Activated CD8-positive, alpha-beta memory T cell treated with anti-CD3 and anti-CD28 coated beads for 24 hours (primary cell): ENCODE measurements at regions not wholly inside any gene's neighbourhood (a gene's known extent, or its start where the extent isn't known, plus 50 kb on each side); places are given as distances from the start of the nearest gene placed in this dataset.

ENCODE experiments used
- DNase-seq: peaks from one replicate; pipeline ENCODE4 v3.0.0-alpha.2; 2020

DNA sequence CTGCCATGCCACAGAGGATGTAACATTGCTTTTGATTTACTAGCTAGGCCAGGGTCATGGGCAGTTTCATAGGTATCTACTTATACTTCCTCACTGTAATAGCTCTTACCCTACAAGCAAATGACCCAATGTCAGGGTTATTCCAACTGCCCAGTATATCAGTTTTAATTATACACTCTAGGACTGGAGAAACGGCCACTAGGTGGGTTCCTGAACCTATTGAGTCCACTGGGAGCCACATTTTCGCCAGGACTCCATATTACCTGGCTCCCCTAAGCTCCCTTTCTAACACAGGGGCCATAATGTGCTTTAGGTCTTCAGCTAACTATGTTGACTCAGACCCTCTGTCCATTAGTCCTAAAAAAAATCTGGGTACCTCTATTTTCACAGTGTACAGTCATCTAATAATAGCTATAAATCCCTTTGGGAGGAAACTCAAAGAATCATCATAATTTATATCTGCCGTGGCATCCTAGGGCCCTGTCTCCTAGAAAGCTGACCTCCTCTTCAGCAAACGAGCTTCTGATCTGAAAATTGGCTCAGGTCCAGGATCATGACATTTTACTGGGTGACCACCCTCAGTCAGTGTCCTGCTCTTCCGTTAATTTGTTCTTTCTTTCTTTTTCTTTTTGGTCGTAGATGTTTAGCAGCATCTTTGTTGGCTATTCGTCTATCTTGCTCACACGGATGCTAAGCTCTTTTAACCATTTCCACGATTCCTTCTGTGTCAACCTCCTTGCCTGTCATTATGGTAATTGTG, 244.3 kb downstream of the FAM76B start:
- DNase-seq: no peak

DNA sequence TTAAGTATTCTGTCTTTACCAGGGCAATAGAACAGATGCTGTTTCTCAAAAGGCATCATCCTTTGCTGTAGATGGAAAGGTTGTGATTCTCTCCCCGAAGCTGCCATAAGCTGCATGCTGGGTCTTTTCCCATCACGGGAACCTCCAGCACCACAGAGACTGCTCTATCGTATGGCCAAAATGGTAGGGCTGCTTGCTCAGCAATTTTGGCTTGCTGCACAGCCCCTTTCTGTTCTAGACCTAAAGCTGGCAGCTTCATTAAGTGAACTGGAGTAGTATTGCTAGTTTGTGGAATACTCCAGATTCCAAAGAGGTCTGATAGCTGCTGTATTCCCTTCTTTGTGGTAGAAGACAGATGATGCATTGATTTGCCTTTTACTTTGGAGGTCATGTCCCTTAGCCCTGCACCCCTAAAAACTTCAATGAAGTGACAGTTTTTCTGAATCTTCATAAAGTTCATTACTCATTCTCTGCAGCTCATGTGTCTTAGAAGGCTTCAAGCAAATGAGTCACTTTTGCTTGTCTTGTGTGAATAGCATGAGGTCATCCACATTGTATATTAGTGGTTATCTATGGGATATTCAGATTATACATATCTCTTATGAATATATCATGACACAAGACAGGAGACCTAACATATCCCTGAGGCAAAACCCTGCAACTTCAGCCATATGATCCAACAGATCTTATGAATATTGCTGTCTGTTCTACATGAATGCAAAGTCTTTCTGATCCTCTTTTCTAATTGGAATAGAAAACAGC, 245.3 kb downstream of the FAM76B start:
- no peak for DNase-seq

DNA sequence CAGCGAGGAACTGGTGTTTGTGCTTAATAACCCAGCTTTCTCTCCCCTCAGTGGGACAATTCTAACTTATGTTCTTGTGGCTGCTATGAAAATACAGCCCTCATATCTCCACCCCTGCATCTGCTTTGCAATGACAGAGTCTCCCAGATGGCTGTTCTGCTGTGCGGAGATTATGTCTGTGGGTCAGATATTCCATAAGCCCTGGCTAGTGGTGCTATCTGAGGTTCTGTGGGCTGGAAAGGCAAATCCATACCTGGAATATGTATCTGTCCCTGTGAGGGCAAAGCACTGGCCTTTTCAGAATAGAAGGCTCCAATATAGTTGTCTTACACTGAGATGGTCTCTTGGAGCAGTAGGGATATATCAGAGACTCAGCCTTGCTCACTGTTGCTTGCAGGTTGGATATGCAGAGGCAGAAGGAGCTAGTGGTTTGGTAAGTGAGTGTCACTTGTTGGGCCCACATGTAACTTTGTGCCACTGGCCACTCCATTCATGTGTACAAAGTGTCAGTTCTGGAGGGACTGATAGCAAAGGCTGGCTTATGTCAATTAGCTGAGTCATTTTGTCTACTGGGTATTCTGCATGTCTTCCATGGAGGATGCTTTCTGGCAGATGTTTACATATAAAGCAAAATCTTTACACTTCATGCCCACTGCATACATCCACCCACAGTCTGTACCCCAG, 246.6 kb downstream of the FAM76B start:
- DNase-seq: no peak

DNA sequence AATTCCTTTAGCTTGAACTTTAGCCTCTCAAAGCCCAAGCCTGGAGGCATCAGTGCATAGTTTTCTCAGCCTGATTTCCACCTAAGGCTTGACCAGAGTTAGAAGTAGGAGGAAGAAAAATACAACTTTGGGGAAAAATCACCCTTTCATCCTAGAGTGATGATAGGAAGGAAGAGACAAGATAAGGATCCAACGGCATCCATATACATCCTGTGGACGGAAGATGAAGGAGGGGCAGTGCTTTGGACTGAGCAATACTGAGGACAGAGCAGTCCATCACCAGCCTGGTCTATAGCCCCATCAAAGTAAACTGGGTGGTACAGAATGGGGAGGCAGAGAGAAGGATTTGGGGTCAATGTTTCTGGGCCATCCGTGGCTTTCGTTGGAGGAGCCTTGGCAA, 247.9 kb downstream of the FAM76B start:
- DNase-seq: no peak

DNA sequence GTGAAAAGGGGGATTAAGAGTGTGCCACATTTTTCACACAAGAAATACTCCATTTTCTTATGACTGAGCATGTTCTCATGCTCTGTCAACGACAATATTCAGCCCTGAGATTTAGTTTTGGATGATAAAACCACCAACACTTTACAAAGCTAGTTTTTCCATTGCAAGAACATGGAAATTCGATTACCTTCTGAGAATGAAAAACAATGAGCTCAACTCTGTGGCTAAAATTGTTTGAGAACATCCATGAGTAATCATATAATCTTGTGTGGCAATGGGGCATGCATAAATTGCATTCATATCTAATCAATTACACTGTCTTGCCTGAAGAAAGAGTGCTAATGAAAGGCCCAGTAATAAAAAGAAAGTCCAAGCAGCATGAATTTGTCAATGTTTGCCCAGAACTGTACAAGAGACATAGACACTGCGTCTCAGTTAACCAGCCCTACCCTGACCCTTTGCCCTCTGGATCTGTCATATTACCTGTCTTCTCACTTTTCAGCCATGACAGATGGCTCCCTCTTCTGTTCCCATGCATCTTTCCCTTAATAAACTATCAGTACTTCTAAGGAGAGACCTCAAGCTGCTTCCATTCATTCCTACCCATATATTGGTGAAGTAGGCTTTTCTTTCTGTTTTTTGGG, 253.4 kb downstream of the FAM76B start:
- no peak for DNase-seq

DNA sequence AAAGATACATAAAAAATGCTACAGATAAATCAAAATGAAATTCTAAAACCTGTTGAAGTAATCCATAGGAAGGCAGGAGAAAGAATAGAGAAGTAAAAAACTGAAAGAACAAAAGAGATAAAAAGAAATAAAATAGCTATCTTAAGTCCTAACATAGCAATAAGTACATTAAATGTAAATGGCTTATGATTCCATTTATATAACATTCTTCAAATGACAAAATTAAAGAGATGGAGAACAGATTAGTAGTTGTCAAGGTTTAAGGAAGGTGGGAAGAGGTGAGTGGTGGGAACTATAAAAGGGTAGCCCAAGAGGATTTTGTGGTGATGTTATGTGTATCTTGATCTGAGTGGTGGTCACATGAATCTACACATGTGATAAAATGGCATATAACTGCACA, 254.8 kb downstream of the FAM76B start:
- DNase-seq: no peak

DNA sequence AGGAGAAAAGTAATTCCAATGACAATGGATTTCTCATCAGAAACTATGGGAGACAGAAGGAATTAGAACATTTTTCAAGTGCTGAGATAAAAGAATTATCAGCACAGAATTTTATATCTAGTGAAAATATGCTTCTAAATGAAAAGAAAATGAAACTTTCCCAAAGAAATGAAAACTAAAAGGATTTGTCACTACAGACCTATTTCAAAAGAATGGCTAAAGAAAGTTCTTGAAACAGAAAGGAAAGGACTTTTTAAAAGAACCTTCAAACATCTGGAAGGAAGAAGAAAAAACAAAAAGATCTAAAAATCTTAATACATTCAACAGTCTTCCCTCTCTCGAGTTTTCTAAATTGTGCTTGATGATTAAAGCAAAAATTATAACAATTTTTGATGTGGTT, 255.4 kb downstream of the FAM76B start:
- no peak for DNase-seq

DNA sequence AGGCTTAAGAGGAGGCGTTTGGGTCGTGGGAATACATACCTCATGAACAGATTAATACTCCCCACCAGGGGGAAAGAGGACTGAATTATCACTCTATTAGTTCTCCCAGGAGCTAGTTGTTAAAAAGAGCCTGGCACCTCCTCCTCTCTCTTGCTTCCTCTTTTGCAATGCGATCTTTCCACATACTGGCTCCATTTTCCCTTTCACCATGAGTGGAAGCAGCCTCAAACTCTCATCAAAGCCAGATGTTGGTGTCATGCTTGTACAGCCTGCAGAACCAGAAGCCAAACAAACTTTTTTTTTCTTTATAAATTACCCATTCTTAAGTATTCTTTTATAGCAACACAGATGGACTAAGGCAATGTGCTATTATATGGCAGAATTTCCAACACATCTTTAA, 258.5 kb downstream of the FAM76B start:
- no peak for DNase-seq

DNA sequence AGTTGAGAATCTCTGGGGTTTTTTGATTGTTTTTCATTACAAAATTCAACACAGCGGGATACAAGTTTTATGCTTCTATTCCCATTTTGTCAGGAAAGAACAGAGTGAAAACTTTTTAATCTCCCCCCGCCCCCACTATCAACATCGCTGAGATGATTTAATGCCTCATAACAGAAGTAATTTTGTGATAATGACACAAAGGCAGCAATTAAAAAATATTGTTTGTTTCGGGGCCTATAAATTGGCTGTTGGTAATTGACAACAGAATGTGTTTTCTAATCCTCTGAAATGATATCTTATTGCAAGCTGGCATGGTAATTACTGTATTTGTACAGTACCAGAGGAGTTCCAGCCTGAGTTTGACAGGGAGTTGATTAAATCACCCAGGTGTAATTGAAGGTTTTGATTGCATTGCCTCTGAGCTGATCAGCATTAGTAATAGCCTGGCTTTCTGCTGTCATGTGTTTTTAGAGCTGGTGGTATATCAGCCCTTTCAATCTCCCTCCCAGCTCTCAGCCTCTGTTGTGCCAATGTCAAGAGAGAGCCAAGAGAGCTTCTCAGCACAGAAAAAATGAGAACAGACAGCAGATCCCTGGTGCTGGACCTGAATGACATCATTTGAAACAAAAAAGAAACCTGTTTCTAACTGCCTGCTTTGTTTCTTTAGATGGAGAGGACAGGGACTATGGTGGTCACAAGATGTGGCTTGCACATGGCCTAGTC, 265.1 kb downstream of the FAM76B start:
- no peak for DNase-seq

DNA sequence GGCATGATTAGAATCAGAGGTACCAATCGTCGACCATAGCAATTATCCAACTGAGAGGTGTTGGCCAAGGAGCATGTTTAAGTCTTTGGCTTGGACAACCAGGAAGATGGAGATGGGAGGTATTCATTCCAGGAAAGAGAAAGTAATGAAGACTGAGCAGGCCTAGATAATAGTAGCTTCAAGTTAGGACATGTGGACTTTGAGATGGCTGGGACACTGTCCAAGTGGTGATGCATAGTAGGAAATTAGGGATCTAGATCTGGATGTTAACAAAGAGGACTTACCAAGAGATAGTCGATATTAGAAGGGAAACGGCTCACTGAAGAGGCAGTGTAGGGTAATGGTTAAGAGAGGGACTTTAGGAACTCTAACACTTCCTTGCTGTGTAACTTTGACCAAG, 266.7 kb downstream of the FAM76B start:
- no peak for DNase-seq

DNA sequence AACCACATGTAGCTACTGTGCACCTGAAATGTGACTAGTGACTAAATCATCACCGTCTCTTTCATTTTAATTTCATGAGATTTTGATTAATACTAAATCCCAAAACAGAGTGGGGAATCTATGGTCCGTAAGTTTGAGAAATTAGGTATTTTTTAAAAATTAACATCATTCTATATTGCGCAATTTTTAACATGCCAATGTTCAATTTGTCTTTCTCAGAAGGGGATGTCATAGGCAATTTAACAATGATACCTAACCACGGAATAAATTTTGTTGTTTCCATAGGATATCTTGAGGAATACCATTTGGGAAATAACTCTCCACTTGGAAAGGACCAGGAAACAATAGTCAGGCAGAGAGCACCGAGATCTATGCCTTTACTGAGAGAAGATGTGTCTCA, 267.7 kb downstream of the FAM76B start:
- DNase-seq: no peak

DNA sequence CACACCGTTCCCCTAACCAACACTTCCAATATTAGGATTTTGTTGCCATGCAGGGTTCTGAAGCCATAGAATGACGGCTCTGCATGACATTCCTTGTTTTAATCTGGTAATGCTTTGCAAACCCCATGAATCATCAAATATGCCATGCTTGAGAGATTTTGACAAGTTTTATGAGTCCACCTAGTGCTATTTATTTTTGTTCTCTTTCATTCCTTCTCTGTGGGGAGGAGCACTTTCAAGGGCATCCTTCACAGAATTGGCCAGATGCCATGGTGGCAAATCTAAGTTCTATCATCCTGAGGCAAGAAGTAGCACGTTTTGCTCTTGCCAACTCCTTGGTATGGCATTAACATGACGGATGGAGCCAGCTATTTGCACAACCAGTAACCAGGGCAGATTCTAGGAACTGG, 268.4 kb downstream of the FAM76B start:
- DNase-seq: no peak

DNA sequence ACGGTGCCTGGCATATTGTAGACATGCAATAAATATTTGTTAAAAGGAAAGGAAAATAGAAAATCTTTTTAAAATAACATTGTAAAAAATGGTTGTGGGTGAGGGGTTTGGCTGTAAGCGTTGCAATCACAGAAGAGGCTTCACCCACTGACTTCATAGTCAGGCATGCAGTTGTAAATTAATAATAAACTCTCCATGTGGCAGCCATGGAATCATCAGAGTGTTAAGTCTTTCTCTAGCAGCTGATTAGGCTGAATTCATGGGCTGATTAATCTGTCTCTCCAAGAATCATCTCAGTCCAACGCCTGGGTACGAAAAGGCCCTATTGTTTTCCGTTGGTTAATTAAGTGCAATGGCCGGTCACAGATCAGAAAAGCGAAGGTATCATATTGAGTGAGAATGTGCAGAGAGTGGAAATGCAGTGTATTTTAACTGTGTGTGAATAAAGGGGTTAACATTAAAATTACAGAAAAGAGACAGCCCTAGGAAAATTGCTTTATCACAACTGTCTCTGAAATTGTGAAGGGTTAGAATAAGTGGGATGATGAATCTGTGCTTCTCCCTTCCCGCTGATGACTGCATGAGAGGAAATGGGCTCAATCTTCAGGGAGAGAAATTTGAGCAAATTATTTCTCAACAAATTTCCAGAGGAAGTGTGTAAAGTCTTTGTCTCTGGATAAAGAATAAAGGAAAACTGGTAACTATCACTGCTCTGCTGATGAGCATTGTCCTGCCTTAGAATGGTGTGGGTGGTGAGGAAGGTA, 269.0 kb downstream of the FAM76B start:
- DNase-seq: no peak

DNA sequence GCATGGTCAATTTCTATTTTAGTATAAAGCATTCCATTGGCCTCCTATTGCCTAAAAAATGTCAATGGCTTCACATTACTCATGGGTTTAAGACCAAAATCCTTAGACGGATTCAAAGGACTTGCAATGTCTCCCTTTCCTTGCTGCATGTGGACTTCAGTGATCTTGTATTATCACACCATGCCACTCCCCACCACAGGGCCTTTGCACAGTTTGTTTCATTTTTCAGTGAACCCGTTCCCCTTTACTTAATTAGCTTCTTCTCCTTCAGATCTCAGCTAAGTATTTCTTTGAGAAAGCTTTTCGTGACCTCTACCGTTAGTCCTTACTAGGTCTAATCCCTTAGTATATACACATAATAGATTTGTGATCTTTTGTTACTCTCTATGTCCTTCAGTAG, 269.7 kb downstream of the FAM76B start:
- no peak for DNase-seq

DNA sequence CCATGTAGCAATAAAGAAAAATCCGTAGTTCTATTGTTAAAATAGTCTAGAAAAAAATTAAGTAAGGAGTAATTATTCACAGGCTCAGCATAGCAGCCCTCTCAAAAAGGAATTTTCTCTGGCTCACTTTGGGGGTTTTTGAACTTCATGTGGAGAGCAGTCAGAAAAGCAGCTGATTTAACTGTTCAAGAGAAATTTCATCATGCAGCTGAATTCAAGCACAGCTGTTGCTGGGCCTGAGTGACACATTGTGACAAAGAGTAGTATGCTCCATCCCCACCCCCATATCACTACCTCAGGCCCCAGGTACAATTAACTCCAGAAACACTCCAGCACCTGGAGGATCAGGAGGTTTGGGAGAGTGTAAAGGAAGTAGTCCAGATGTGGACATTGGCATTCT, 272.1 kb downstream of the FAM76B start:
- no peak for DNase-seq

DNA sequence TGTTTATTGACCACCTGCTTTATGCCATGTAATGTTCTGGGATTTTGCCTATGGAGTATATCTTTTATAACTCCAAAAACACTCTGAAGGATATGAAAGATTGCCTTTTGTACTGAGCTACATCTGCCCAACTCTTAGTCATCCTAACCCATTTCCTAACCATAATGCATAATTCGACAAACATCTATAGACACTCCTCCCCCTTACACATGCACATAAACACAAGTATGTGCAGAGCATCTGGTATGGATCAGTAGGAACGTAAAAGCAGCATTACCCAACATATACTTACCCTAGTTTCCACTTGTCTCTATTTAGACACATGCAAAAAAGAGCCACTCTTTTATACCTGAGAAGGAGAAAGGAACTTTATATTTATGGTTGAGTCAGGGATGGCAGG, 272.8 kb downstream of the FAM76B start:
- no peak for DNase-seq

DNA sequence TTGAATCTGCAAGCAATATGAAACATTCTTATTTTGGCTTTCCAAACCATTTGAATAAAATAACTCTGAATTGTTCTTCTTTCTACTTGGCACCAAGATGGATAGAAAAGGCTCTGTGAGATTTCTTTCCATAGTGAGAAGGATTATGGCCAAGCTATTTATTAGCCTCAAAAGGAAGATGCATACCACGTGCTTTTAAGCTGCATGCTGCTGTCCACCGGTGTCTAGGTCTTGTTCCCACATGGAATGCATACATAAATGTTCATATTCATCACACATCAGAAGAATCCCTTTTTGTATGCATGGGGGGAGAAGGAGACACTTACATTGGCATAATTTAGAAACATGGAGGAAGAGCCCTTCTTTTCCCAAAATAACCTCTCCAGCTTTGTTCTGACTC, 273.4 kb downstream of the FAM76B start:
- DNase-seq: no peak

DNA sequence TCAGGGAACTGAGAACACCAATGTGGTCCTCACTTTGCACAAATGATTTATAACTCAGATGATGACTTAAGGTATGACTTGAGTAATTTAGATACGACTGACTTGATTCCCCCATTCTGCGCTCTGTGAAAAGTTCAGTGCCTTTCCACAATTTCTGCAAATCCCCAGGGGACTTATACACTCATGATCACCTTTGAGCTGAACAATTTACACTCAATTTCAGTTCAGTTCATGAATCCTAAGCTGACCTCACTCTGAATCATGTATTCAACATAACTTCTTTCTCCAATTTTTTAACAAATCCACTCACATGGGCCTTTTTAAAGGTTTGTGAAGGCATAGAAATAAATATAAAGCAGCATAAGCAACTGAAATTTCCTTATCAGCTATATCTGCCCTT, 274.2 kb downstream of the FAM76B start:
- no peak for DNase-seq

DNA sequence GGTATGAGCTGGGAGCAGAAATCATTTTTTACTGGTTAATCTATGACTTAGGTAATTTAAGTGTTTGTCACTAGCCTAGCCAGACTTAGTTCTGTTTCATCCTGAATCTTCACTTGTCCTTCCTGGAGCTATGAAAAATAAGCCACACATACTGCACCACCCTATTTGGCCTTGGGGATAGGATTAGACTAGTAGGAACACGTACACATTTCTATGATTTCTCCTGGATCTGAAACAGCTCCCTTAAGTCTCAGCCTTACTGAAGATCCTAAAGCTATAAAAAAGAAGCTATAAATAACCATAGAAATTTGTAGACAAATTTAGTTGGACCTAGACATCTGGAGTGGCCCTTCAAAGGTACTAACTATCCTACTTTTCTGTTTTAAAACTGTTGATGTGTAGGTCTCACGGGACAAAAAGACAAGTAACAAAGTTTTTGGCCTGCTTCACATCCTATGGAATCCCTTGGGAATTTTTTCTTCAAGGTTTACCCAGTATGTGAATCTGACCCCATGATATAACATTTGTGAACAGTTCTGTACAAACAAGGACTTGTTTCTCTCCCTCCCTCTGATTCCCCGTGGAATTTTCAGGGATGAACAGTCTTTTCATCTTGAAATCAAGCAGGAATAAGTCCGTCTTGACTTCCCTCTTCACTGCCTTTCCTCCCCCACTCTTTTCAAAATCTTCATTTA, 275.0 kb downstream of the FAM76B start:
- DNase-seq: no peak

DNA sequence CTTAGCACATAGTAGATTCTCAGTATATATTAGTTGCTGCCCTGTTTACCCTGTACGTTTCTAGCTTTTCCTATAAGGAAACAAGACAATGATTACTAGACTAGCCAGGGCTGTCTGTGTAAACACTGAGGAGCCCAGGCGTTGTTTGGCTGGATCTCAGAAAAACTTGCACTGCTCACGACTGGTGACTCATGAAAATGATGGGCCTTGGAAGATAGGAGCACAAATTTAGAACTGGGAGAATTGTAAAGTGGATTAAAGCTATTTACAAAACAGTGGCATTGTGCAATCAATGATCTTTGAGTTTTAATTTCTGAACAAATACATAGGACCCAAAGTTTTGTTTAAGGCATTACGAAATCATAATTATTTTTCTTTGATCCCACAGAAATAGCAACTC, 276.9 kb downstream of the FAM76B start:
- no peak for DNase-seq

DNA sequence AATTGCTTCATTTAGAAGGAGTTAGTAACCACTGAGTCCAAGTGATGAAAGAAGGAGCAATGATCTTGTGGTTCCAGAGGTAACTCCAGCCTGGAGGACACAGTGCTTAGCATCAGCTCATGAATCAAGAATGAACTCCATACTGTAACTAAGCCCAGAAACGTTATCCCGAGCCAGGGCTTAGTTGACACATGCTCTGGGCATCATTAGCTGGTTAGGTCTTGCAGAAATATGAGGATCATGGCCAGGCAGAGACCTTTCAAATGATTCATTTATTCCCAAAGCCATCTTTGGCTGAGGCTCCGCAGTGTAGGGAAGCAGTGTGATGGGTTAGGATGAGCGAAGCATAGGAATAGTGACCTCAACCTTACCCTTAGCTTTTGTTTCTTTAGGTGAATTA, 277.4 kb downstream of the FAM76B start:
- DNase-seq: no peak
